Mesothelial cell of epicardium (in vitro differentiated cells): ENCODE measurements at regions not wholly inside any gene's neighbourhood (a gene's known extent, or its start where the extent isn't known, plus 50 kb on each side); places are given as distances from the start of the nearest gene placed in this dataset.

Source experiments
- DNase-seq, 2 experiments: peaks; one replicate each; pipeline ENCODE4 v3.0.0; 2021; ENCODE audit warnings: low spot score in 2 of 2; ENCODE audit not compliant: unreplicated experiment in 2 of 2
- H3K27ac Mint-ChIP-seq: 2 replicates; pipeline ENCODE4 v1.8.0; 2021; ENCODE audit warnings: mixed read lengths
- H3K27me3 Mint-ChIP-seq: 2 replicates; pipeline ENCODE4 v1.8.0; 2021; ENCODE audit warnings: low read depth, mixed read lengths
- H3K36me3 Mint-ChIP-seq: 2 replicates; pipeline ENCODE4 v1.8.0; 2021; ENCODE audit warnings: mixed read lengths
- H3K4me1 Mint-ChIP-seq: 2 replicates; pipeline ENCODE4 v1.8.0; 2021; ENCODE audit warnings: mixed read lengths
- H3K4me3 Mint-ChIP-seq: 2 replicates; pipeline ENCODE4 v1.8.0; 2021; ENCODE audit warnings: mild to moderate bottlenecking, moderate library complexity, mixed read lengths
- H3K9me3 Mint-ChIP-seq: 2 replicates; pipeline ENCODE4 v1.8.0; 2021; ENCODE audit warnings: mixed read lengths
- CTCF ChIP-seq: fragments of 200-600 bp; sonication (generic); IDR thresholded peaks from one replicate; pipeline ENCODE4 v1.5.0; 2021; ENCODE audit warnings: antibody characterized with exemption; ENCODE audit not compliant: unreplicated experiment

- Mint-ChIP-seq H3K4me3 (no peak overlapping the region), H3K36me3 (no peaks in the 10 kb centered on the region), H3K4me1 (peaks cover 5% of the 10 kb centered on the region), H3K27me3 (peaks cover 5% of the 10 kb centered on the region), H3K27ac (no peak overlapping the region), H3K9me3 (no peaks in the 10 kb centered on the region)
- no peak for DNase-seq
- no peak for TF ChIP-seq CTCF
Observed at GRCh38 chr10:107814865-107815487, 650.5 kb upstream of the SORCS1 start.

GRCh38 chr10:107813451-107814162 lies 649.1 kb upstream of the SORCS1 start:
- Mint-ChIP-seq H3K4me3 (no peak overlapping the region), H3K9me3 (no peaks in the 10 kb centered on the region), H3K4me1 (peaks cover 5% of the 10 kb centered on the region), H3K27me3 (no peaks in the 10 kb centered on the region), H3K36me3 (no peaks in the 10 kb centered on the region), H3K27ac (no peak overlapping the region)
- no peak for TF ChIP-seq CTCF
- no peak for DNase-seq

GRCh38 chr10:107809889-107810288 lies 645.4 kb upstream of the SORCS1 start:
- Mint-ChIP-seq H3K27me3 (no peaks in the 10 kb centered on the region), H3K36me3 (no peaks in the 10 kb centered on the region), H3K4me3 (no peak overlapping the region), H3K4me1 (peaks cover 5% of the 10 kb centered on the region), H3K9me3 (no peaks in the 10 kb centered on the region), H3K27ac (no peak overlapping the region)
- DNase-seq: no peak
- TF ChIP-seq CTCF: no peak

DNA sequence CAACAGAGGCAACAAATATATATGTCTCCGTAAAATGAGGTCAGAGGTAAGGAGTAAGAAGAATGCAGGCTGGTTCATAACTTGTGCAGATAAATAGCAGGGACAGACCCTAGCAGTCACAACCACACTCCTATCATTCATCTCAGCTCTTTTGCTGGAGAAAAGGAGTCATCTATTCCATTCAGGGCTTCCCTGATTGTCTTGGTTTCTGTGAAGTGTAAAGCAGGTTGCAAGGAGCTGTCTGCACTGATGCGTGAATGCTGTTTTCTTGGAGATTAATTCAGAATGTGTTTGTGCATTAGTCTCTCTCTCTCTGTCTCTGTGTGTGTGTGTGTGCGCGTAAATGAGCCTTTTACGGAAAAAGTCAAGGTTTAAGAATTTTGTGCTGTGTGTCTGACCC lies 643.3 kb upstream of the SORCS1 start:
- no peak overlapping the region for H3K4me3 Mint-ChIP-seq
- no peak overlapping the region for H3K27ac Mint-ChIP-seq
- H3K4me1 Mint-ChIP-seq: no peaks in the 10 kb centered on the region
- no peaks in the 10 kb centered on the region for H3K36me3 Mint-ChIP-seq
- H3K27me3 Mint-ChIP-seq: no peaks in the 10 kb centered on the region
- TF ChIP-seq CTCF: no peak
- H3K9me3 Mint-ChIP-seq: no peaks in the 10 kb centered on the region
- DNase-seq: no peak

DNA sequence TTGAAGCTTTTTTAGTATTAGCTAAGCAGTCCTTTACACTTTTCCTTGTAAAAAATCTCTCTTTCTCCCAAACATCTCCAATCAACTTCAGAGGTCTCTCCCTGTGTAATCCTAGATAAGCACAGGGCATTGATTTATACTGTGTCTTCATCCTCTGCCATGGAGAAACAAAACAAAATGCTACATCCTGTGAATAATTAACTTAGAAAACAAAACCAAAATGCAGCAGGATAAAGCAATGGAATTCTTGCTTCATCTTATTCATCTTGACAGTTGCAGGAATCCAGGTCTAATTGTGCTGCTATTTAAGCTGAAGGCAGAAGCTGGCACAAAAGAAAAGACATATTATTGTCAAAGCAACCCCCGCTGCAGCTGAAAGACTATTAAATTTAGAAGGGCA lies 641.5 kb upstream of the SORCS1 start:
- H3K4me3 Mint-ChIP-seq: no peak overlapping the region
- TF ChIP-seq CTCF: no peak
- H3K27ac Mint-ChIP-seq: no peak overlapping the region
- no peak for DNase-seq
- H3K9me3 Mint-ChIP-seq: no peaks in the 10 kb centered on the region
- H3K4me1 Mint-ChIP-seq: no peaks in the 10 kb centered on the region
- H3K27me3 Mint-ChIP-seq: no peaks in the 10 kb centered on the region
- H3K36me3 Mint-ChIP-seq: no peaks in the 10 kb centered on the region

- Mint-ChIP-seq H3K36me3 (no peaks in the 10 kb centered on the region), H3K4me3 (no peak overlapping the region), H3K4me1 (no peaks in the 10 kb centered on the region), H3K27ac (no peak overlapping the region), H3K9me3 (no peaks in the 10 kb centered on the region), H3K27me3 (no peaks in the 10 kb centered on the region)
- TF ChIP-seq CTCF: no peak
- DNase-seq: no peak
Observed at GRCh38 chr10:107803546-107803945, 639.0 kb upstream of the SORCS1 start.
